K562 (cell line): ENCODE measurements at regions not wholly inside any gene's neighbourhood (a gene's known extent, or its start where the extent isn't known, plus 50 kb on each side); places are given as distances from the start of the nearest gene placed in this dataset.

Experiments used
- ATAC-seq: fragments of 200-7000 bp; cut with Tn5 transposase; 3 replicates; pipeline ENCODE4 v1.9.1; 2020; ENCODE audit warnings: moderate library complexity
- BruUV-seq: library from RNA; stranded (reverse); fragments of 400-500 nt; replicated peaks from 2 replicates; lab custom pipeline; 2021; lab: Mats Ljungman, UMichigan
- CTCF ChIA-PET: fragments of 300-600 bp; formaldehyde crosslinking; extraction: SDS; loops from one replicate; lab custom pipeline; 2021; ENCODE audit warnings: low intra/inter-chr PET ratio; lab: Yijun Ruan, JAX
- POLR2A ChIA-PET: fragments of 300-600, 350-650 bp; sonication (Branson Sonifier 250); formaldehyde crosslinking; extraction: SDS; loops from one replicate; lab custom pipeline; 2021; ENCODE audit warnings: antibody characterized with exemption, inconsistent platforms; lab: Yijun Ruan, JAX
- DNase-seq, 4 experiments: peaks; one replicate each; pipeline versions ENCODE4 v3.0.0 to v3.0.0-alpha.2; 2011 to 2018; ENCODE audit warnings: low spot score in 3 of 4, mixed read lengths in 3 of 4; ENCODE audit errors: extremely low read depth in 1 of 4
- FAIRE-seq: peaks from 2 replicates; lab custom pipeline; 2011; peaks lifted over from hg19 to GRCh38; lab: Jason Lieb, UNC
- H2AFZ ChIP-seq: 2 replicates; pipeline ENCODE4 v1.6.0; 2011; ENCODE audit warnings: low read depth, low read length, control low read depth, inconsistent platforms
- H3K27ac ChIP-seq: fragments of 200-600 bp; 3 replicates; pipeline ENCODE4 v1.8.0; 2011; ENCODE audit warnings: low read depth, mild to moderate bottlenecking, control low read depth, inconsistent platforms, low read length, moderate library complexity, mixed read lengths; ENCODE audit errors: extremely low read depth
- H3K27me3 ChIP-seq, 2 experiments: fragments of 300-600 bp in 1 of 2; 2 replicates in 1 of 2; 3 replicates in 1 of 2; pipeline versions ENCODE4 v1.6.0 to v1.8.0; 2011; ENCODE audit warnings: inconsistent platforms in 2 of 2, low read length in 2 of 2, mild to moderate bottlenecking in 1 of 2, mixed read lengths in 1 of 2, moderate library complexity in 1 of 2; ENCODE audit not compliant: control insufficient read depth in 2 of 2, insufficient read depth in 2 of 2
- H3K36me3 ChIP-seq: fragments of 300-600 bp; 3 replicates; pipeline ENCODE4 v1.8.0; 2011; ENCODE audit warnings: mild to moderate bottlenecking, low read length, inconsistent platforms; ENCODE audit not compliant: control insufficient read depth, insufficient read depth
- H3K4me1 ChIP-seq, 2 experiments: fragments of 200-600 bp in 1 of 2; replicated peaks in 1 of 2; 2 replicates in 1 of 2; 3 replicates in 1 of 2; pipeline versions ENCODE4 v1.5.1 to v1.8.0; 2011; ENCODE audit warnings: inconsistent platforms in 2 of 2, low read length in 2 of 2, mild to moderate bottlenecking in 1 of 2, mixed read lengths in 1 of 2, moderate library complexity in 1 of 2; ENCODE audit not compliant: control insufficient read depth in 2 of 2, insufficient read depth in 2 of 2
- H3K4me2 ChIP-seq: 2 replicates; pipeline ENCODE4 v1.6.1; 2011; ENCODE audit warnings: low read length, control low read depth, inconsistent platforms, mixed read lengths; ENCODE audit not compliant: insufficient read depth
- H3K4me3 ChIP-seq: fragments of 200-600 bp; sonication (generic), shearing (Covaris generic); 2 replicates; pipeline ENCODE4 v1.5.1; 2016; ENCODE audit warnings: control low read depth, inconsistent platforms
- H3K79me2 ChIP-seq: fragments of 200-600 bp; 3 replicates; pipeline ENCODE4 v1.8.0; 2011; ENCODE audit warnings: low read length, inconsistent platforms; ENCODE audit not compliant: control insufficient read depth, insufficient read depth
- H3K9ac ChIP-seq, 2 experiments: 2 replicates each; pipeline versions ENCODE4 v1.6.0 to v1.6.1; 2011; ENCODE audit warnings: low read depth in 2 of 2, low read length in 2 of 2, control low read depth in 1 of 2, inconsistent platforms in 1 of 2, mild to moderate bottlenecking in 1 of 2, mixed read lengths in 1 of 2; ENCODE audit not compliant: insufficient read depth in 1 of 2
- H3K9me1 ChIP-seq: one replicate; pipeline ENCODE4 v1.6.0; 2011; ENCODE audit warnings: inconsistent platforms, mild to moderate bottlenecking, low read length, moderate library complexity; ENCODE audit not compliant: control insufficient read depth, insufficient read depth
- H3K9me3 ChIP-seq: replicated peaks from 2 replicates; pipeline ENCODE4 v1.5.1; 2011; ENCODE audit warnings: low read depth, low read length, inconsistent platforms; ENCODE audit not compliant: control insufficient read depth, insufficient read depth
- H4K20me1 ChIP-seq: replicated peaks from 2 replicates; pipeline ENCODE4 v1.6.1; 2011; ENCODE audit warnings: low read length, inconsistent platforms, mixed read lengths; ENCODE audit not compliant: control insufficient read depth, insufficient read depth
- BCLAF1 ChIP-seq, 2 experiments: fragments of 450-650 bp in 1 of 2; IDR thresholded peaks; 2 replicates each; pipeline ENCODE4 v1.6.1; 2011 to 2017; ENCODE audit warnings: low read depth in 2 of 2, antibody characterized with exemption in 1 of 2, borderline replicate concordance in 1 of 2, low read length in 1 of 2, mild to moderate bottlenecking in 1 of 2, mixed read lengths in 1 of 2; ENCODE audit not compliant: control insufficient read depth in 1 of 2
- CBFA2T3 ChIP-seq: fragments of 450-650 bp; IDR thresholded peaks from 2 replicates; pipeline ENCODE4 v1.6.1; 2017
- CBX3 ChIP-seq, 2 experiments: IDR thresholded peaks; 1 replicate in 1 of 2; 2 replicates in 1 of 2; pipeline ENCODE4 v1.6.1; 2012; ENCODE audit warnings: inconsistent platforms in 2 of 2, low read length in 2 of 2, borderline replicate concordance in 1 of 2, control low read depth in 1 of 2
- CGGBP1 ChIP-seq: fragments of 250-450 bp; sonication (Bioruptor Pico); IDR thresholded peaks from 2 replicates; pipeline ENCODE4 v1.9.0; 2021; ENCODE audit warnings: mild to moderate bottlenecking
- FOXA1 ChIP-seq: fragments of 450-650 bp; IDR thresholded peaks from 2 replicates; pipeline ENCODE4 v1.6.1; 2016; ENCODE audit warnings: mild to moderate bottlenecking, borderline replicate concordance
- GABPB2 ChIP-seq: fragments of 250-450 bp; sonication (Bioruptor Pico); conservative IDR thresholded peaks from 2 replicates; pipeline ENCODE4 v1.5.1; 2021; ENCODE audit warnings: mild to moderate bottlenecking
- GTF3C2 ChIP-seq: IDR thresholded peaks from 3 replicates; pipeline ENCODE4 v1.6.1; 2011; ENCODE audit warnings: borderline replicate concordance, mild to moderate bottlenecking, moderate library complexity; ENCODE audit not compliant: insufficient read length; ENCODE audit errors: extremely low read depth
- HMG20A ChIP-seq: fragments of 450-650 bp; formaldehyde crosslinking; conservative IDR thresholded peaks from 2 replicates; pipeline ENCODE4 v1.4.0; 2020; ENCODE audit warnings: mild to moderate bottlenecking, mixed read lengths
- MAZ ChIP-seq, 2 experiments: fragments of 450-650 bp in 1 of 2; sonication (generic) in 1 of 2; formaldehyde crosslinking; IDR thresholded peaks in 1 of 2; conservative IDR thresholded peaks in 1 of 2; 2 replicates each; pipeline versions ENCODE4 v1.4.0 to v1.5.0; 2020; ENCODE audit warnings: mild to moderate bottlenecking in 1 of 2, missing genetic modification reagents in 1 of 2
- MTA1 ChIP-seq: fragments of 450-650 bp; IDR thresholded peaks from 2 replicates; pipeline ENCODE4 v1.6.1; 2017; ENCODE audit warnings: borderline replicate concordance
- NR2F6 ChIP-seq: fragments of 450-650 bp; formaldehyde crosslinking; IDR thresholded peaks from 2 replicates; pipeline ENCODE4 v1.4.0; 2020; ENCODE audit warnings: mild to moderate bottlenecking
- POLR2G ChIP-seq: fragments of 200-400 bp; formaldehyde crosslinking; IDR thresholded peaks from 2 replicates; pipeline ENCODE4 v1.6.1; 2017; ENCODE audit warnings: low read depth, mild to moderate bottlenecking, antibody characterized with exemption, low read length, moderate library complexity
- SMARCB1 ChIP-seq: IDR thresholded peaks from 2 replicates; pipeline ENCODE4 v1.6.1; 2011; ENCODE audit warnings: improper control_type of control experiment, low read depth; ENCODE audit not compliant: insufficient read length
- ZNF212 ChIP-seq: fragments of 450-650 bp; formaldehyde crosslinking; IDR thresholded peaks from 2 replicates; pipeline ENCODE4 v1.4.0; 2020; ENCODE audit warnings: mild to moderate bottlenecking
- ZNF431 ChIP-seq: sonication (generic); formaldehyde crosslinking; IDR thresholded peaks from 2 replicates; pipeline ENCODE4 v1.8.0; 2022; ENCODE audit warnings: mild to moderate bottlenecking, missing genetic modification reagents
- WGBS: fragments of 100-300 bp; shearing (Covaris generic); methylation state at CpG from one replicate; pipeline ENCODE4 v1.1.6; 2016; ENCODE audit warnings: low coverage, mixed read lengths; ENCODE audit not compliant: insufficient coverage; ENCODE audit errors: missing lambda C conversion rate; 5-methylcytosine and 5-hydroxymethylcytosine counted together
- in situ Hi-C: fragments of 300-500 bp; cut with MboI; formaldehyde crosslinking; loops from 4 replicates; pipeline ENCODE4 v1.15.0; 2018; ENCODE audit warnings: inconsistent platforms, mixed read lengths
- intact Hi-C: fragments of 100-400 bp; cut with micrococcal nuclease; formaldehyde crosslinking; loops from 2 replicates; pipeline ENCODE4 v1.14.2; 2022

GRCh38 chr11:119540370-119541125, 117.6 kb upstream of the THY1 start (continued):
- TF ChIP-seq MAZ (CRISPR knock-in tag; conservative IDR thresholded peaks at IDR 0.05 in 1 of 2, IDR thresholded peaks at IDR 0.05 in 1 of 2): no peak
- no peak for TF ChIP-seq GTF3C2
- TF ChIP-seq ZNF431 (CRISPR knock-in tag): no peak

GRCh38 chr11:119539583-119539982, 116.6 kb upstream of the THY1 start:
- Histone ChIP-seq H3K9me3 (no peaks in the 10 kb centered on the region), H3K4me3 (no peak overlapping the region), H2AFZ (no peak overlapping the region), H4K20me1 (peaks cover 6% of the 10 kb centered on the region; the same call in 1 of the 2 replicates), H3K9me1 (peaks cover 4% of the 10 kb centered on the region), H3K9ac (no peak overlapping the region), H3K36me3 (no peaks in the 10 kb centered on the region), H3K4me2 (no peak overlapping the region), H3K4me1 (no peaks in the 10 kb centered on the region), H3K27me3 (peaks cover 0 to 33% of the 10 kb centered on the region in 2 experiments; a peak in 3 of 5 replicates), H3K79me2 (no peaks in the 10 kb centered on the region), H3K27ac (no peak overlapping the region)
- ChIA-PET POLR2A (no interaction called here), CTCF (no interaction called here)
- FAIRE-seq (no peak), DNase-seq (no peak), ATAC-seq (no peak)
- in situ Hi-C loops: no loop called here
- intact Hi-C loops: no loop called here
- no TSS peak for BruUV-seq
- 3% methylated on average over 4 of the region's 4 CpGs for WGBS
- no peak for TF ChIP-seq GABPB2
- no peak for TF ChIP-seq CBFA2T3
- TF ChIP-seq BCLAF1 (IDR thresholded peaks at IDR 0.05; ENCODE audit: borderline replicate concordance in 1 of 2, control insufficient read depth in 1 of 2, low read depth in 2 of 2, low read length in 1 of 2): no peak
- no peak for TF ChIP-seq POLR2G
- no peak for TF ChIP-seq NR2F6 (CRISPR knock-in tag)
- TF ChIP-seq HMG20A (CRISPR knock-in tag): no peak
- no peak for TF ChIP-seq CGGBP1 (CRISPR knock-in tag)
- TF ChIP-seq SMARCB1: no peak
- TF ChIP-seq CBX3 (IDR thresholded peaks at IDR 0.05; ENCODE audit: borderline replicate concordance in 1 of 2, low read length in 2 of 2): no peak
- no peak for TF ChIP-seq MTA1
- no peak for TF ChIP-seq ZNF212 (CRISPR knock-in tag)
- no peak for TF ChIP-seq FOXA1
